Activated naive CD4-positive, alpha-beta T cell treated with anti-CD3 and anti-CD28 coated beads for 36 hours (primary cell): ENCODE measurements at regions not wholly inside any gene's neighbourhood (a gene's known extent, or its start where the extent isn't known, plus 50 kb on each side); places are given as distances from the start of the nearest gene placed in this dataset.

Experiments
- CTCF ChIA-PET: fragments of 350-600 bp; sonication (Branson Sonifier 250); formaldehyde crosslinking; loops from one replicate; lab custom pipeline; 2021; ENCODE audit warnings: antibody characterized with exemption; lab: Charles Lee
- DNase-seq: peaks from one replicate; pipeline ENCODE4 v3.0.0-alpha.2; 2020
- H3K27ac Mint-ChIP-seq: one replicate; pipeline ENCODE4 v1.8.0; 2021; ENCODE audit warnings: mild to moderate bottlenecking, mixed read lengths
- H3K27me3 Mint-ChIP-seq: one replicate; pipeline ENCODE4 v1.8.0; 2021; ENCODE audit warnings: low read depth, mixed read lengths
- H3K36me3 Mint-ChIP-seq: one replicate; pipeline ENCODE4 v1.8.0; 2021; ENCODE audit warnings: low read depth, mixed read lengths
- H3K4me1 Mint-ChIP-seq: one replicate; pipeline ENCODE4 v1.8.0; 2021; ENCODE audit warnings: low read depth, mixed read lengths
- H3K4me3 Mint-ChIP-seq: one replicate; pipeline ENCODE4 v1.8.0; 2021; ENCODE audit warnings: mild to moderate bottlenecking, moderate library complexity, mixed read lengths
- H3K9me3 Mint-ChIP-seq: one replicate; pipeline ENCODE4 v1.8.0; 2021; ENCODE audit warnings: mixed read lengths
- intact Hi-C: fragments of 100-400 bp; cut with micrococcal nuclease; formaldehyde crosslinking; loops from one replicate; pipeline ENCODE4 v1.15.1; 2023

DNA sequence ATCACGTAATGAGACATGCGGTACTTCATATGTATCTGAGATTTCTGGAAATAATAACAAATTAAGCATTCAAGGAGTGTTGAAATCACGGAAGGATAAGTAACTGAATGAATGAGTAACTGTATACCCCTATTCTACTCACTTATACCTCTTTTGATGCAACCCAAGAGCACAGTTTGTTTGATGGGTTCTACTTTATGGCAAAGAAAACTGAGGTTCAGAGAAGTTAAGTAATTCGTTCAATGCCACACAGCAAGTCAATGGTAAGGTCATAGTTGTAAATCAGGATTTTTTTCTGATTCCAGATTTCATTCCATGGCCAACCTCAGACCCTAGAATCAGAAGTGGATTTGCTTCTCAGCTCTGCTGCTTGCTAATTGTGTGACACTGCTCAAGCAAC lies 544.5 kb upstream of the TBX3 start:
- CTCF ChIA-PET, result no interaction called here
- H3K27ac Mint-ChIP-seq, result no peak overlapping the region
- DNase-seq, result no peak

GRCh38 chr12:115227137-115227615 lies 543.2 kb upstream of the TBX3 start:
- H3K27ac Mint-ChIP-seq, result no peak overlapping the region
- intact Hi-C loops, result no loop called here
- CTCF ChIA-PET, result no interaction called here

More for the DNA sequence above, 544.5 kb upstream of the TBX3 start:
- H3K36me3 Mint-ChIP-seq, result no peaks in the 10 kb centered on the region
- H3K9me3 Mint-ChIP-seq, result peaks cover 1% of the 10 kb centered on the region
- no peaks in the 10 kb centered on the region for H3K27me3 Mint-ChIP-seq
- H3K4me1 Mint-ChIP-seq, result no peaks in the 10 kb centered on the region
- H3K4me3 Mint-ChIP-seq, result no peak overlapping the region
- intact Hi-C loops, result no loop called here

GRCh38 chr12:115225845-115226244 lies 541.9 kb upstream of the TBX3 start:
- intact Hi-C loops, result no loop called here
- CTCF ChIA-PET, result interaction anchor here (0.7 kb wide), 1 partner anchor 21 kb away, joined by 3 read pairs; no protein-coding TSS in a partner anchor
- Mint-ChIP-seq H3K27ac (no peak overlapping the region), H3K4me1 (no peaks in the 10 kb centered on the region), H3K9me3 (peaks cover 1% of the 10 kb centered on the region), H3K4me3 (no peak overlapping the region), H3K27me3 (no peaks in the 10 kb centered on the region), H3K36me3 (no peaks in the 10 kb centered on the region)
- DNase-seq, result no peak

More at GRCh38 chr12:115227137-115227615, 543.2 kb upstream of the TBX3 start:
- H3K4me3 Mint-ChIP-seq, result no peak overlapping the region
- peaks cover 1% of the 10 kb centered on the region for H3K9me3 Mint-ChIP-seq
- no peak for DNase-seq
- H3K27me3 Mint-ChIP-seq, result no peaks in the 10 kb centered on the region
- H3K36me3 Mint-ChIP-seq, result no peaks in the 10 kb centered on the region
- H3K4me1 Mint-ChIP-seq, result no peaks in the 10 kb centered on the region

DNA sequence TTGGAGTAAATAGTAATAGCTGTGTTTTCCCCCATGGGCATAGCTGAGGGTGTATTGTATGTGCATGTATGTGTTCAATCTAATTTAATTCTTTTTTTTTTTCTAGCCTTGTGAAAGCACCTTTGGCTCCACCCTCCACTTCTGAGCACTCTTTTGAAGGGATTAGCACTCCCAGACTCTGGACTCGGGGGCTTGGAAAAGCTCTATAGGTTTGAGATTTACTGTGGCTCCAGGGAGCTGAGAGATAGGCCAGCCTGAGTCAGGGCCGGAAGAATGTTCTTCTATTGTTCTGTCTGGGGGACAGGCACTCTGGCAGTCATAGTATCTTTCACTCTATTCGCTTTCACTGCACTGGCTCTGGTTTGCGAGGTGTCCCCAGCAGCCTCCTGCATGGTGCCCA lies 540.0 kb upstream of the TBX3 start:
- Mint-ChIP-seq H3K4me1 (no peaks in the 10 kb centered on the region), H3K9me3 (peaks cover 1% of the 10 kb centered on the region), H3K27ac (no peak overlapping the region), H3K27me3 (no peaks in the 10 kb centered on the region), H3K36me3 (no peaks in the 10 kb centered on the region), H3K4me3 (no peak overlapping the region)
- intact Hi-C loops, result no loop called here
- no peak for DNase-seq
- CTCF ChIA-PET, result interaction anchor here (0.7 kb wide), 1 partner anchor 415 kb away, joined by 3 read pairs; no protein-coding TSS in a partner anchor

- peaks cover 1% of the 10 kb centered on the region for H3K9me3 Mint-ChIP-seq
- no peaks in the 10 kb centered on the region for H3K4me1 Mint-ChIP-seq
- H3K4me3 Mint-ChIP-seq, result no peak overlapping the region
- no peaks in the 10 kb centered on the region for H3K27me3 Mint-ChIP-seq
- H3K36me3 Mint-ChIP-seq, result no peaks in the 10 kb centered on the region
- no peak for DNase-seq
- CTCF ChIA-PET, result interaction anchor here (0.7 kb wide), 1 partner anchor 416 kb away, joined by 3 read pairs; no protein-coding TSS in a partner anchor
- no peak overlapping the region for H3K27ac Mint-ChIP-seq
- intact Hi-C loops, result no loop called here
Measured at GRCh38 chr12:115223322-115223721, 539.3 kb upstream of the TBX3 start.

DNA sequence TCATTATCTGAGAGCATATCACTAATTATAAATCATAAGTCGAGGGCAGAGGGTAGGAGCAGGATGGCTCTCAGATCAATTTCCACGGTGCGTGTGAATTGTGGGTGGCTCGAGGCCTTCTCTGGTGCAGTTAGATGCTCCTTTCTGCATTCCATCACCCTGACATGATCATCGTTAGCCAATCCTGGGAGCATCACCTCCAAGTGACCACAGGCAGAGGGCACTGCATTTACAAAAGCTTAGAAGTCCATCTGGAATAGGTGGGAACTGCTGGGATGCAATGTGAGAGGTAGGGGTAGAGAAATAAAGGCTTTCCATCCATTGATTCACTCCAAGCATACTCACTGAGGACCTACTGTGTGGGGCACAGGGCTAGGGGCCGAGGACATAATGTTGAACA lies 538.2 kb upstream of the TBX3 start:
- no peak for DNase-seq
- Mint-ChIP-seq H3K4me1 (no peaks in the 10 kb centered on the region), H3K36me3 (no peaks in the 10 kb centered on the region), H3K9me3 (peaks cover 1% of the 10 kb centered on the region), H3K27me3 (no peaks in the 10 kb centered on the region), H3K4me3 (no peak overlapping the region), H3K27ac (no peak overlapping the region)
- intact Hi-C loops, result no loop called here
- CTCF ChIA-PET, result no interaction called here

DNA sequence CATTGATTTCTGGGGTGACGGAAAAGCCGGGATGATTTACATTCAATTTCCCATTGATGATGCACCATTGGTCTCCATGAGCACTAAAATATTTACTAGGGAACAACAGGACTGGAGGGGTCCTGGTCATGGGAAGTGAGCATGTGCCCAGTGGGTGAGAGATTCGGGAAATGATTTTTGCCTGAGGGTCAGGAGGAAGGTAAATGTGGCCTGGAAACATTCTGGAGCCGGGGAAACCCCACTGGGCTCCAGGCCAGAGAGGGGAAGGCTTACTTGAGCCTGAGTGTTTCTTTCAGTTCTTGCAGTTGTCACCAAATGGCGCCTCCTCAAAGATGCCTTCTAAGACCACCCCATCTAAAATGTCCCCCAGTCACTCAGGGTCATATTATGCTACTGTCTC lies 532.3 kb upstream of the TBX3 start:
- H3K27ac Mint-ChIP-seq, result no peak overlapping the region
- peaks cover 4% of the 10 kb centered on the region for H3K27me3 Mint-ChIP-seq
- H3K9me3 Mint-ChIP-seq, result no peaks in the 10 kb centered on the region
- no peaks in the 10 kb centered on the region for H3K4me1 Mint-ChIP-seq
- intact Hi-C loops, result no loop called here
- no peak overlapping the region for H3K4me3 Mint-ChIP-seq
- H3K36me3 Mint-ChIP-seq, result no peaks in the 10 kb centered on the region
- CTCF ChIA-PET, result no interaction called here
- no peak for DNase-seq

GRCh38 chr12:115215544-115215943 lies 531.6 kb upstream of the TBX3 start:
- no peaks in the 10 kb centered on the region for H3K36me3 Mint-ChIP-seq
- H3K4me3 Mint-ChIP-seq, result no peak overlapping the region
- CTCF ChIA-PET, result no interaction called here
- intact Hi-C loops, result no loop called here
- no peak overlapping the region for H3K27ac Mint-ChIP-seq
- H3K27me3 Mint-ChIP-seq, result peaks cover 4% of the 10 kb centered on the region
- no peak for DNase-seq
- H3K4me1 Mint-ChIP-seq, result no peaks in the 10 kb centered on the region
- peaks cover 1% of the 10 kb centered on the region for H3K9me3 Mint-ChIP-seq

DNA sequence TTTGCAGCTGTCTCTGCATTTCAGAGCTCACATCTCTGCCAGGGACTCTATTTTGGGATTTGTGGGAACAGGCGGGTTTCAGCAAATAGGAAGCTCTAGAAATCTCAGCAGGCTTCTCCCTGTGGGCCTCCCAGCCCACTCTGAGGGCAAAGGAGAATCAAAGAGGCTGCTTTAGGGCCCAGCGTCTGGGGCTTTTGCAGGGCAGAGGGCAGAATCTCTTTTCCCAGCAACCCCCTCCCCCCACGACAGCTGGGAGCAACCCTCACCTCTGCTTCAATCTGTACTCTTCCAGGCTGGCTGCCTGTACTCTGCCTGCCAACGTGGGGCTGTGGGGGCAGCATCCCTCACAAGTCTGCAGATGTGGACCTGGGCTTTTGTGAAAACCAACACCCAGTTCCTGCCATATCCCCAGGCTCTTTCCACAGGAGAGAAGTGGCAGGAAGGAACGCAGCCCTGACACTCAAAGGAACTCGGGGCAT lies 529.6 kb upstream of the TBX3 start:
- H3K4me3 Mint-ChIP-seq, result no peak overlapping the region
- no peak overlapping the region for H3K27ac Mint-ChIP-seq
- no peaks in the 10 kb centered on the region for H3K4me1 Mint-ChIP-seq
- H3K36me3 Mint-ChIP-seq, result no peaks in the 10 kb centered on the region
- H3K9me3 Mint-ChIP-seq, result peaks cover 3% of the 10 kb centered on the region
- intact Hi-C loops, result no loop called here
- no peak for DNase-seq
- CTCF ChIA-PET, result no interaction called here
- H3K27me3 Mint-ChIP-seq, result peaks cover 4% of the 10 kb centered on the region

DNA sequence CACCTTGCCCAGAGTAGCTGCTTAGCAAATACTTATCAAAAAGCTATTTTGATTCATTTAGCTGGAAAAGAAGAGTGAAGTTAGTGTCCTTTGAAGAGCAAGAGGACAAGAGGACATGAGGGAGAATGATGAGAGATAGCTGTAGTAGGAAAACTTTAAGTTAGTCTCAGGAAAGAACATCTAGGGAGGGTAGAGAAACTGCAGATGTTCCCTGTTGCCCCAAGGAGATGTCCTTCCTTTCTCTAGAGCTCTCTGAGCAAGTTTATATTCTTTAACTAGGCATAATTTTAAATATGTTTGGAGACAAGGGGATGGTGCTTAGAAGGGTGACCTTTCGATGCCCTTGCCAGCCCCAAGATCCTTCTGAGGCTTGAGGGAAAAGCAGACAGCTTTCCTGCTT lies 529.1 kb upstream of the TBX3 start:
- Mint-ChIP-seq H3K27ac (no peak overlapping the region), H3K27me3 (peaks cover 4% of the 10 kb centered on the region), H3K9me3 (peaks cover 3% of the 10 kb centered on the region), H3K4me3 (no peak overlapping the region), H3K36me3 (no peaks in the 10 kb centered on the region), H3K4me1 (no peaks in the 10 kb centered on the region)
- CTCF ChIA-PET, result no interaction called here
- DNase-seq, result no peak
- intact Hi-C loops, result no loop called here

DNA sequence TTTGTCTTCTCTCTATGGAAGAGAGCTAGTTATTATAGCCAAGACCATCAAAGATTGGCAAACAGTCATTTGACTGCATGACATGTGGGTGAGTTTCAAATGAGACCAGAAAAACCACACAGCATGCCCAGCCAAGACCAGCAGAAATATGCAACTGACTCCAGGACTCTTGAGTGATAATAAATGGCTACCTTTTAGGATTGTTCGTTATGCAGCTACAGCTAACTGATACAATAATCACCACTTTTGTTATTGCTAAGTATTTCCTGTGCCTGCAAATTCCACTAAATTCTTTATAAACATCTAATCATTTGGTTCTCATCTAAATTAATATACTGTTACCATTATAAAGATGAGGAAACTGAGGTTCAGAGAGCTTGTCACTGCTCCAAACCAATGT lies 528.4 kb upstream of the TBX3 start:
- Mint-ChIP-seq H3K4me1 (no peaks in the 10 kb centered on the region), H3K4me3 (no peak overlapping the region)
- CTCF ChIA-PET, result no interaction called here

GRCh38 chr12:115210533-115211252 lies 526.7 kb upstream of the TBX3 start:
- no peak overlapping the region for H3K4me3 Mint-ChIP-seq
- no peak overlapping the region for H3K27ac Mint-ChIP-seq
- intact Hi-C loops, result no loop called here
- CTCF ChIA-PET, result no interaction called here
- H3K4me1 Mint-ChIP-seq, result no peaks in the 10 kb centered on the region
- no peaks in the 10 kb centered on the region for H3K36me3 Mint-ChIP-seq
- peaks cover 3% of the 10 kb centered on the region for H3K9me3 Mint-ChIP-seq
- H3K27me3 Mint-ChIP-seq, result no peaks in the 10 kb centered on the region
- DNase-seq, result no peak

More for the DNA sequence above, 528.4 kb upstream of the TBX3 start:
- Mint-ChIP-seq H3K27ac (no peak overlapping the region), H3K9me3 (peaks cover 3% of the 10 kb centered on the region), H3K36me3 (no peaks in the 10 kb centered on the region), H3K27me3 (peaks cover 4% of the 10 kb centered on the region)
- intact Hi-C loops, result no loop called here
- DNase-seq, result no peak

DNA sequence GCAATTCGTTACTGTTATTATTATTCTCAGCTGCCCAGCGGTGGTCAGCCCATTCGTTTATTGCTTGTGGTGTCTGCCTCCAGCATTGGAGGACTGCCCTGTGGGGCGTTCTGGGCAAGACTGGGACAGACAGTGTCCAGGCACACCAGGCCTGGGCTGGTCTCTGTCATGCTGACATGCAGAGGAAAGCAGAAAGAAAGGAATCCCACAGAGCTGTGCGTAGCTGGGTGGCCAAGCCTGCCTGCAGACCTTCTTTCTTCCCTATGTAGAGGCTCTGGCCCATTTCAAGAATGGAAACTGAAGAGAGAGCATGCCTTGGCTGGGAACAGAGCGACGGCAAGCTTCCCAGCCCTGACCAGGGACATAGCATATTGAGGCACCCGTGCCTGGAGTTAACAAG lies 525.3 kb upstream of the TBX3 start:
- CTCF ChIA-PET, result no interaction called here
- Mint-ChIP-seq H3K9me3 (peaks cover 3% of the 10 kb centered on the region), H3K4me1 (no peaks in the 10 kb centered on the region)

More for the DNA sequence above, 525.3 kb upstream of the TBX3 start:
- intact Hi-C loops, result no loop called here
- no peak overlapping the region for H3K4me3 Mint-ChIP-seq
- no peak for DNase-seq
- no peaks in the 10 kb centered on the region for H3K36me3 Mint-ChIP-seq
- H3K27me3 Mint-ChIP-seq, result peaks cover 3% of the 10 kb centered on the region
- H3K27ac Mint-ChIP-seq, result no peak overlapping the region
